GM21717 (cell line): ENCODE measurements at regions not wholly inside any gene's neighbourhood (a gene's known extent, or its start where the extent isn't known, plus 50 kb on each side); places are given as distances from the start of the nearest gene placed in this dataset.
"Not testable (repeated sequence)": the region's sequence is repeated elsewhere in the genome, so short reads cannot be mapped to it uniquely, and the experiment has no call there.

Experiments used
- ATAC-seq: cut with Tn5 transposase; IDR thresholded peaks from one replicate; pipeline ENCODE4 v1.9.1; 2021; ENCODE audit warnings: mild to moderate bottlenecking, moderate library complexity; ENCODE audit not compliant: unreplicated experiment

GRCh38 chr12:107826276-107826675 lies 51.8 kb downstream of the ASCL4 start:
- ATAC-seq, result no peak

GRCh38 chr12:107829271-107829670 lies 54.8 kb downstream of the ASCL4 start:
- ATAC-seq, result no peak

- ATAC-seq, result no peak
Measured at GRCh38 chr12:107832441-107832840, 57.9 kb downstream of the ASCL4 start.

- ATAC-seq, result no peak
Measured at GRCh38 chr12:107840186-107840585, 65.7 kb downstream of the ASCL4 start.

DNA sequence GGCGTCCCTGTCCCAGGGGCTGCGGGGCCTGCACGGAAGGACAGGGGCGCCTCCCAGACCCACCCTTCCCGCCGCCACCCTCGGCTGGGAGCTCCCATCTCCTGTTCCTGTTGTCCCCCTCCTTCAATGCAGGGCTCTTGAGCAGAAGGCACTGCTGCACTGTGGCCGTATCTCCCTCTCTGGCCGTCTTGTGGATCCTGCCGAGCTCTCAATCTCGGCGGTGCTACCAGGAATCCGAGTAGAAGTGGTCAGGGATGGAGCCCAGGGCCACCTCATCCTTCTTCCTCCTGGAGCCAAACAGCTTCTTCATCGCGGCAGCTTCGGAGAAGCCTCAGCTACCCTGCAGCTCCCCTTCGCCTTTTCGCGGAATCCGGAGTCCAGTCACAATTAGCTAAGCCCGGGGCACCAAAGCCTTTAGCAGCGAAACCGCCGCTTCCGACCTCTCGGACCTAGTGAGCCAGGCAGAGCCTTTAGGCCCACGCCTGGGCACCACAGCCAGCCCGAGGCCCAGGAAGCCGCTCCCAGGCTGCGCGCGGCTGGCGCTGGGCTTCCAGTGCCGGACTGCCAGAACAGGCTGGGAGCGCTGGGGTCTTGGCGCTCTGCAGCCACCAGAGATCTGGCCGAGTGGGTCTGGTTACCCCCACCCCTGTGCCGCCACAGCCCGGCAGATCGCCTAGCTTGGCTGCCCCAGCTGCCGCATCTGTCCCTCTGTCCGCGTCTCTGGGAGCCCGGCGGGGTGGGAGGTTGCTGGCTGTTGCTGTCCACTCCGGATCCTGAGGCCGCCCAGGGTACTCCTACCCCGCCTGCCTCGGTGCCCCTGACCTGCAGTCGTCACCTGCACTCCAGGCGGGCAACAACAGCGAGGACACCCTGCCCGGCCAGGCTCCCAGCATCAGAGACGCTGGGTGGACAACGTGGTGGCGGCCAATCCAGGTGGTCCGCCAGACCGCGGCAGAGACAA lies 69.1 kb downstream of the ASCL4 start:
- no peak for ATAC-seq

DNA sequence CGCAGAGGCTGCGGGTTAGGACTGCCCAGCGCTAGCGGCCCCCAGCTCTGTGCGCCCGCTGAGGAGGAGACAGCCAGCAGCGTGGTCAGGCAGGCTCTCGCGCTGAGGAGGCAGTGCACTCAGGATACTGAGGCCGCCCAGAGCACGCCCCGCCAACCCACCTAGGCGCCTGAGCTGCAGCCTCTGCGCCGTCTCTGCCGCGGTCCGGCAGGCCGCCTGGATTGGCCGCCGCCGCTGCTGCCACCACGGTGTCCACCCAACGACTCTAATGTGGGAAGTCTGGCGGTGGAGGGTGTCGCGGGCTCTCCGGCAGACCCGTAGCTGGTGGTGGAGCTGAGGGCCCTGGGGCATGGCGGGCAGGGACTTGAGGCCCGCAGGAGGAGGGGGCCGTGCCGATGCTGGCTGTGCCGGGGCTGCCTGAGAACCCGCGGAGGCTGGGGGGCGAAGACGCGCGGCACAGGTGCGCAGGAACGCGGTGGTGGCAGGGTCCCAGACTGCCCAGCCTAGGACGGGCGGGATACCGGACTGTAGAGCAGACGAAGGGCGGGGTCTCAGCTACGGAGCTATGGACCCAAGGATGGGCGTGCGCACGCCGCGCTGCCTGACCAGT lies 69.9 kb downstream of the ASCL4 start:
- ATAC-seq, result no peak

DNA sequence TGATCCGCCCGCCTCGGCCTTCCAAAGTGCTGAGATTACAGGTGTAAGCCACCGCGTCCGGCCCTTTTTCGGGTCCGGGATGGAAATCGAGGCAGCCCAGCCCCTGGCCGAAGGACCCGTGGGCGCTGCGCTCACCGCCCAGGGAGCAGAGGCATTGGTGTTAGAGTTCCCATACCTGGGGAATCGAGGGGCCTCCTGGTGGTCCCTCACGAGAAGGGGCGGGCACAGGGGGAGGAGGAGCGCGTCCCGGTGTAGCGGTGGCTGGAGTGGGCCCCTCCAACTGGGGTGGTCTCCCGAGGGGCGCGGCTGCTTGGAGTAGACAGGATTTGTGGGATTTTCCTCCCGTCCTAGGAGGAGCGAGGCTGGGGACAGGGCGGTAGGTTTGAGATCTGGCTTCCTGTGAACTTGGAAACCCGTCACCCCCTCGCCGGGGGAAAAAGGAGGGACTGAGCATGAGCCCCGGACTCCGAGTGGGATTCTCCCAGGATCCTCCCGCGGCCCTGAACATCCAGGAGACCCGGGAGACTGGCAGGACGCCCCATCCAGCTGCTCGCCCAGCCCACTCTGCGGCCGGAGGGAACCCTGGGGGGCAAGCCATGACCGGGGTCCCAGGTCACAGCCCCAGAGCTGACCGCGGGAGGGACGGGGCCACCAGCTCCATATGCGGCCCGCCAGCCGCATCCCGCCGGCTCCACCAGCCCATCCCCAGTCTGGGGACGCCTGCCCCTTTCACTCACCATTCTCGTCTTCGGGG lies 70.9 kb downstream of the ASCL4 start:
- ATAC-seq, result no peak

- no peak for ATAC-seq
Measured at GRCh38 chr12:107845980-107846659, 71.6 kb downstream of the ASCL4 start.

DNA sequence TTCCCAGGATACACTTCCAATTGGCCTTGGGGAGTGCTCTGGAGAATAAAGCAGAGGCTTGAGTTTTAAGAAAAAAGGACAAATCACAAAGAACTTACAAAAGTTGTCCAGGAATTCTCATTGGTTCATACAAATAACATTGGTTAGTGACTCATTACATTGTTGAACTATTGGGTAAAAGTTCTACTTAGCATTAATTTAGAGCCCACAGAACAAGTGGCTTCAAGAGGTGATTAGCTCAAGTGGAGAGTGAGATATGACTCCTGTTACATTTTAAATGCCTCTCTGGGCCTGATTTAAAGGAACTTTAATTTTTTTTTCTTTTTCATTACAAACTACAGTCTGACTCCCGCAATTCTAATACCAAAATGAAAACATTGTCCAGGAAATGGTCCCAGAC lies 72.9 kb downstream of the ASCL4 start:
- ATAC-seq, result no peak

GRCh38 chr12:107847830-107848229 lies 73.3 kb downstream of the ASCL4 start:
- no peak for ATAC-seq

GRCh38 chr12:107853479-107853878 lies 79.0 kb downstream of the ASCL4 start:
- no peak for ATAC-seq

- ATAC-seq, result no peak
Measured at GRCh38 chr12:107855471-107855870, 81.0 kb downstream of the ASCL4 start.

GRCh38 chr12:107856096-107856495 lies 81.6 kb downstream of the ASCL4 start:
- ATAC-seq, result no peak

DNA sequence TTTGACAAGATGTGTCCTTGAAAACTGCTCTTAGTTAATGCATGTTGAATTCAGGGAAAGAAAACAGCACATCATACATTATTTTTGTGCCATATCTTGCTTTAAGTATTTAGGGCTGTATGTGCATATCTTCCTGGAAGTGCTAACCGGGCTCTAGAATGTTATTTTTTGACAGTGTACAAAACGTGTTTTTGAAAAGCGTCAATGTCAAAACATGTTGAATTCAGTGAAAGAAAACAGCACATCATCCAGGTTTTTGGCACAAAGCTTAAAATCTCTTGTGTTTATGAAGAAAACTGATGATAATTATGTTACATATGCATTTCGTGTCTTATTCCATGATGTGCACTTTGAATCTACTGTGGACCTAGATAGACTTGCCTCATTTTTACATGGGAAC lies 82.7 kb downstream of the ASCL4 start:
- ATAC-seq, result no peak

- no peak for ATAC-seq
Measured at GRCh38 chr12:107859367-107859766, 84.9 kb downstream of the ASCL4 start.

- no peak for ATAC-seq
Measured at GRCh38 chr12:107864235-107864634, 89.7 kb downstream of the ASCL4 start.

DNA sequence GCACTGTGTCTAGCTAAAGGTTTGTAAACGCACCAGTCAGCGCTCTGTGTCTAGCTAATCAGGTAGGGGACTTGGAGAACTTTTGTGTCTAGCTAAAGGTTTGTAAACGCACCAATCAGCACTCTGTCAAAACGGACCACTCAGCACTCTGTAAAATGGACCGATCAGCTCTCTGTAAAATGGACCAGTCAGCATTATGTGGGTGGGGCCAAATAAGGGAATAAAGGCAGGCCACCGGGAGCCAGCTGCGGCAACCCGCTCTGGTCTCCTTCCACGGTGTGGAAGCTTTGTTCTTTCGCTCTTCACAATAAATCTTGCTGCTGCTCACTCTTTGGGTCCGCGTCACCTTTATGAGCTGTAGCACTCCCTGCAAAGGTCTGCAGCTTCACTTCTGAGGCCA lies 90.2 kb downstream of the ASCL4 start:
- not testable (repeated sequence) for ATAC-seq

DNA sequence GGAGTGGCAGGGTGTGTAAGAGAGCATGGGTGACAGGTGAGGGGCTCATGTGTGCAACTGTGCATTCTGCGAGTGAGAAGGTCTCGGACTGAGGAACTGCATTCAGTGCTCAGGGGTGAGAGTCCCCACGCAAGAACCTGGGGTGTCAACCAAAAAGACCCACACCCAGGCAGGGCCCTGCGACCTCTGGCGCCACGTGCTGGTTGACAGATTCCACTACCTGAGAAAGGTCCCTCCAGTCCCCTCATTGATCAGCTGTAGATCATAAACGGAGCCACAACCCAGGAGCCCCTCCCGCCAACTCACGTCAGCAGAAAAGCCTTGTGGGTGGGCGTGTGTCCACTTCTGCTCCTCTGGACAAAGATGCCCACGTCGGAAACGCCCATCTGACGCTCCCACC lies 98.7 kb downstream of the ASCL4 start:
- ATAC-seq, result no peak

DNA sequence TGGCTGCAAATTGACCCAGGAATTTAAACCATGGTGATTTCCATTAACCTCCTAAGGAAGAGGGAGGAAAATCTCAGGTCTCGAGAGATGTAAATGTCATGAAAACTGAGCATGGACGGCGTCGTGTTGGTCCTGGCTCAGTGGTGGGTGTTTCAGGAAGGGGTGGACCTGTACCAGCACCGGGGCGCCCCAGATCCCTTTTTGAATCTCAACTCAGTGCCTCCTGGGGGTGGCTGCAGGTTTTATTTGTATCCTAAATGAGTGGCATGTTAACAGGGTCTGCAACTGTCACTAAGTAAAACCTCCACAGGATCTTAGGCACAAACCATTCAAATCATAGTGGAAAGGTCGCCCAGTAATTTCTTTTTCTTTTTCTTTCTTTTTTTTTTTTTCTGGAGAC lies 101.3 kb downstream of the ASCL4 start:
- ATAC-seq, result no peak

- no peak for ATAC-seq
Measured at GRCh38 chr12:107884769-107885694, 110.5 kb downstream of the ASCL4 start.
